Limb (tissue), 2 donors: ENCODE measurements at regions not wholly inside any gene's neighbourhood (a gene's known extent, or its start where the extent isn't known, plus 50 kb on each side); places are given as distances from the start of the nearest gene placed in this dataset.

Source experiments
- DNase-seq, 2 donors: peaks; one replicate each; pipeline ENCODE4 v3.0.0-alpha.2; 2016; ENCODE audit errors: extremely low spot score in 2 of 2

DNA sequence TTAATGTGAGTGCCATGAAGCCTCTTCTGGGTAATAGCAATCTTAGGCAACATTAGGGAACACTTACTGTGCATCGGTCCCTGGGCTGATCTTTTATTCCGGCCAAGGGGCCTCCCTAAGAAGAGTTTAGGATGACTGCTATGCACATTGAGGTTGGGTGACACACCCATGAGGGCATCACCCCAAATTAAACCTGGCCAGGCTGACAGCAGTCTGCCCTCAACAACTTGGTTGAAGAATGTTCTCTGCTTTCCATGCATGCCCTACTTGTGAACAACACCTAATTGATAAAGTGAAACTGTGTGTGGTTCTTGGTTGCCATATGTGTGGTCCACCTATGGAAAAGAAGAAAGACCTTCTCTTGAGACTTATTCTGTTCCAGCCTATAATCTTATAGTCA, 1098.0 kb downstream of the BCL11B start:
- DNase-seq, result no peak

DNA sequence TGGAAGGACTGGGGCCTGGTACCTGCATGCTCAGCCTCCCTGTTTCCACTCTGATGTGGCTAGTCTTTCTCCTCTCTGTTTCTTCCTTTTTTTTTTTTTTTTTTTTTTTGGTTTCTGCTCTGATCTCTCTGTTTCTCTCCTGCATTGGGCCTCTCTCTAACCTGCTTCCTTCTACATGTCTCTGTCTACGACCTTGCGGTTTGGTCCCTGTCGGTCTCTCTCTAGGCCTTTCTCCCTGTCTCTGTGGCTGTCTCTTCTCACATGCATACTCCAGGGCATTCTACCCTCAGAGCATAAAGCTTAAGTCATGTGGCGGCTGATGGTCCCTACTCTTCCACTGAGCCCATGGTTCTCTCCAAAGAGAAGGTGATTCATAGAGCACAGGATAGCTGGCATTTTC, 1096.6 kb downstream of the BCL11B start:
- DNase-seq, result no peak

DNA sequence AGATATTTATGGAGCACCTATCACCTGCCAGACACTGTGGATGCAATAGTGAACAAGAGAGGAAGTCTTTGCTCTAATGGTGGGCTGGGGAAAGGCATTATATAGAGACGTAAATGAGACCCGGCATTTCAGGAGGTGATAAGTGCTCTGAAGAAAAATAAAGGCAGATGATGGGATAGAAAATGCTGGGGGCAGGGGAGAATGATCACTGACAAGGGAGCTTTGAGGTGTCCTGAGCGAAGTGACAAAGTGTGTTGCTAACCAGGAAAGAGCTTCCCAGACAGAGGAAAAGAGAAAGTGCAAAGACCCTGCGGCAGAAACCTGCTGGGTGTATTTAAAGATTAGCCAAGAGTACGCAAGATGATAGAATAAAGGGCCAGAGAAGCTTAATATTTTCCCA, 1096.1 kb downstream of the BCL11B start:
- no peak for DNase-seq

DNA sequence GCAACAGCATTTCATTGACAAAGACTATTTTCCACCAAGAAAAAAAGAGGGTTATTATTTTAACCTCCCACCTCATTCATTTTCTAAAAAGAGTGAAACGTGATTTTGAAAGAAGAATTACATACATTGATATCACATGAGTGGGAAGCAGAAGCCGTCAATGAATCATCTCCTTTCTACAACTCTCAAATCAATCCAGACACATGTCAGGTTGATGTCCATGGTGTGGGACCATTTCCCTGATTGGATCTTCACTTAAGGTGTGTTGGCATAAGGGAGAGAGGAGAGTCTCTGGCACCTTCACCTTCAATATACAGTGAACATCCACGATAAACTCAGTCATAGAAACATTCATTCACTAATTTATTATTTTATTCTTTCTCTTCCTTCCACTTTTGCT, 1095.1 kb downstream of the BCL11B start:
- DNase-seq, result no peak

DNA sequence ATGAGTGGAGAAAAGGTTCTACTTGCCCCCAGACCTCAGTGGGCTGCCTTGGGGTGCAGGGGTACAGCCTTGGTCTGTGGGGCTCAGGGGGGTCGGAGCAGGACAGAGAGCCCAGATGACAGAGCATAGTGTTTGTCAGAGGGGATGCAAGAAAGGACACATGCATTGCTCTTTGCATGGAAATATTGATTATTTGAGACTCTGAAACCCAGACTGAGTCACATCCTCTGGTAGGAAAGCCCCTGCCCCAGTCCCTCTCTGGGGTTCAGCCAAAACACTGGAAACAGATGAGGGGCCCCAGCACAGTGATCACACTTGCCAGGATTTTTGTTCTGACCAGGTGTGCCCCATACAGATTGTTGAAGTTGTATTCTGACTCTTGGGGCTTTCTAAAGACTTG, 1094.4 kb downstream of the BCL11B start:
- no peak for DNase-seq

DNA sequence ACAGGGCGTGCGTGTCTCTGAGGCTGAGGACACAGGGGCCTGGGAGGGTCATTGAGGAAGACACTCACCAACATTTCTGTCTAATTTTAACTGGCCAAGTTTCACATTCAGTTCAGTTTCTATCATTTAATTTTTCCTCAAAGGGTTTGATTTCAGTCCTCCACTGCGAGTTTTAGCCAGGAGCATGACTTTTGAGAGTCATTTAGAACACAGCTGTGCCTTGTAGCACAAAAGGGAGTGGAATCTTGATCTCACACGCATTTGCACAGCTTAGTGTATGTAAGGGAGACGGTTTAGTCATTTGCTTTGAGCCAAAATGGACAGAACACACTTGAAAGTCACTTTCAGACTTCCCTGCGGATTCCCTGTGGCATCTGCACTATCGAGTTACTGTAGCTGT, 1090.8 kb downstream of the BCL11B start:
- no peak for DNase-seq

DNA sequence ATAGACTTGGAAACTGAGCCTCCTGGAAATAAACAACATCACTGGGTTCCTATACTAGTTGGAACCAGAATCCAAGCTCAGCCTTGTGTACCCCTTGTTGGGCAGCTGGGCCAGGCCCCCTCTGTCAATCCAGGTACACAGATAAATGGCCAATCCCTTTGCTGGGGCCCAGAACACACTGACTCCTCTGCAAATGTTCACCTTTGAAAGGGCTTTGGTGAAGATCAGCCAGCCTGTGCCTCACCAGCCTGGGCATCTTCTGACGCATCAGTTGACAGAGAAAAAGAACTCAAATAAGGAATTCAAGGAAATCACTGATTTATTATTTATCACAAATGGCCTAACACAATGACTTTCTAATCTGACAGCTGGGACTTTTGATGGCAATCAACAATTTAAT, 1090.2 kb downstream of the BCL11B start:
- DNase-seq, result no peak

DNA sequence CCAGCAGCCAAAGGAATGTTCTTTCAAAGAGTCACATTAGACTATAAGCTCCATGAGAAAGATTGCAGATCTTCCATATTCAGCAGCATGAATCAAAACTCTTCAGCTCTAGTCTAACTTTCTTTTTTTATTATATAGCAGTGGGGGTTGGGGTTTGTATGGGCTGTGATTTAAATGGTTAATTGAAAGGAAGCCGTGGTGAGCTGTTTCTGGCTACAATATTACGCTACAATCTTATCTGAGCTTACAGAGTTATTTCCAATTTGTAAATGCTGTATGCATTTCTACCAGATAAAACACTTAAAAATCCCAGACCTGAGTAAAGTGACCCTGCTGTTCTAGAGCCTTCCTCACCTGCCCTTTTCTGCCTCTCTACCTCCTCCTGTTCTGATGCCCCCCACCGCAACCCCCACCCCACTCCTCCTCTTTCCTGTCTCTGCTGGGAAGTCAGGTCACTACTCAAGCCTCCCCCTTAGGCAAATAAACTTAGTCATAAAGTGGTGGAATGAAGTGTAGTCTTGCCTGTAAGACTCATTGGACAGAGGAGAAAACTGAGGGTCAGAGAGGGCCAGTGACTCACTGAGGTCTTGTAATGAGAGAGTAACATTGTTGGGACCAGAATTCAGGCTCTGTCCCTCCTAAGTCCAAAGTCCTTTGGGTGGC, 1089.5 kb downstream of the BCL11B start:
- no peak for DNase-seq

DNA sequence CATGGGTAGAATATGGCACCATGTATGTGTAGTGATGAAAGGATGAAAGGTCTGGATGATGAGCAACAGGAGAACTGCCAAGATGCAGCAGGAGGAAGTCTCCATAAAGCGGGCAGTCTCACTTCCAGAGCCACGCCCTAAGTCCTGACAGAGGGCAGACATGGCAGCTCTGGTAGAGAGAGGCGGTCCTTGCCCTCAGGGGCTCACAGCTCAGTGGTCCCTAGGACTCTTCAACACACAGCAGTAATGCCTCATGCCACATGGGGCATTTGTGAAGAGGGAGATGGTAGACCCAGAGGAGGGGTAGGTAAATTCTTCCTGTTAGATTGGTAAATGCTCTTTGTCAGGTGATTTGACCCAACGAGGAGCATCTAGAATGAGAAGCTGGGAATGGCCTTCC, 1088.4 kb downstream of the BCL11B start:
- no peak for DNase-seq

DNA sequence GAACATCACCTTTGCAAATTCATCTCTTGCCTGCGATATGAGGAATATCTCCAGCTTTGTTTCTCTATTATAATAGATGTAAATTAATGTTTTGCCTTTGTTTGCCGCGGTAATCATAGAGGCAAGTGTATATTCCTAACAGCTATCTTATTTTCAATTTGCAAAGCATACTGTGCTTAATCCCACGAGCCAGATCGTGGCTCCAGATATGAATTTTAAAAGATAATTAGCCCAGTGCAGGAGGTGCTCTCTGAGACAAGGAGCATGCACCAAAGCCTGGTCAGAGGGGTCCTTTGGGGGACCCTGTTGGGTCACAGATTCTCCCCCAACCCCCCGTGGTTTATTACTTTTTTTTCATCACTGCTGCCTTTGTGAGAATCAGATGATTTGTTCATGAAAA, 1087.5 kb downstream of the BCL11B start:
- no peak for DNase-seq

DNA sequence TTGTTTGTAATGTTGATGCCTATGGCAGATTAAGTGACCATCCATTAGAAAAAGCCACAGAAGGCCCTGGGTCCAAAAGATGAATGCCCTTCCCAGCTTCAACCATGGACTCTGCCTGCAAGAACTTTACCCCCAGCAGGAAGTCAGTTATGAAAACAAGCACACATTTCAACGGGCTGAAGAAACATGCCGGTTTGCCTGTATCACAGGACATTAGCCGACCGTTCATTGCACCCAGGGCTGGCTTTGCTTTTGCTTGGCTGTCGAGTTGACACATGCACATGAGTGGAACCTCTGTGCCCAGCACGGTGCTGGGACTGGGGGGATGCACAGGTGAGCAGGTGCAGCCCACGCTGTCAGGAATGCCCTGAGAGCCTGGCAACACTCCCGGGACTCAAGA, 1087.0 kb downstream of the BCL11B start:
- no peak for DNase-seq

DNA sequence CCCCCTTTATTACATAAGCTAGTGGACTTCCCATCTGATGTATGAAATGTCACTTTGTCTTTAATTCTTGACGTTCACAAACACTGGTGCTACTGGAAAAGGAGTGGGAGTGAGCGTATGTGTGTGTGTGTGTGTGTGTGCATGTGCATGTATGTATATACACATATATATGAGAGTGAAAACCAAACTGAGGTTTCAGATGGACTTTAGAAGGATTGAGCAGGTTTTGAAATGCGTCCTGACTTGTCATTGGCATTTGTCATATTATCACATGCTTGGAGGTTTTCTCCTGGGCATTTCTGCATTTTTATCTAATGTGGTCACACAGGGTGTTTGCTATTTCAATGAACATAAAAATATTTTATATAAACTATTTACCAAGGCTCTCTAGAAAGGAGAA, 1085.9 kb downstream of the BCL11B start:
- DNase-seq, result no peak

DNA sequence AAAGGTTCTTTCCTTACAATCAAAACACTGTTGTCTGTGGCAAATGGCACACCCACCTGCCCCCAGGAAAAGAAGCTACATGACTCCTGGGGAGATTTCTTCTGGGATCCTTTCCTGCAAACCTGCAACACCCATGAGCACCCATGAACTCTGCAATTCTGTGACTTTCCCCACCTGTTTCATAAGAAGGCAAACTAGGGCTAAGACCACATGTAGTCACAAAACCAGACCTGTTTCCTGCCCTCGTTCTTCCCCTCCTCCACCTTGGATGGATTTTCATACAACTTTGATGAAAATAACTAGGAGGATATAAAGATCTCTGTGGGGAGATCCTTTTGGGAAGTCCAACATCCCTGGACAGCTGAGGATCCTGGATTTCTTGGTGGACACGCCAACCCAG, 1084.7 kb downstream of the BCL11B start:
- no peak for DNase-seq

DNA sequence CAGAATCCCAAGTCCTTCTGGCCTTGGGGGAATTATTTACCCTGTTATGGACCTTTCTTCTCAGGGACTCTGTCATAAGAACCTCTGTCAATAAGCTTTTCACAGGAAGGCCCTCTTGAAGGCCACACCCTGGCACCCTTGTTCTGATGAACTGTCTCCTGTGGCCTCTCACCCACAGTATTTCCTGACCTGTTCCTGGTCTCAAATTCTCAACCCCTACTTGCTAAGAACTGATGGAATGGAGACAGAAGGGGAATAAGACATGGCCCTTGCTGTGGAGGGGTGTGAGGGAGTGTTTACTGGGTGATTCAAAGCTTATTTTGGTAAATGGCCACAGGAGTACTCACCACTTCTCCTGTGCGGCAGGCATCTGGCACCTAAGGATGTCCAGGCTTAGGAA, 1082.9 kb downstream of the BCL11B start:
- no peak for DNase-seq

DNA sequence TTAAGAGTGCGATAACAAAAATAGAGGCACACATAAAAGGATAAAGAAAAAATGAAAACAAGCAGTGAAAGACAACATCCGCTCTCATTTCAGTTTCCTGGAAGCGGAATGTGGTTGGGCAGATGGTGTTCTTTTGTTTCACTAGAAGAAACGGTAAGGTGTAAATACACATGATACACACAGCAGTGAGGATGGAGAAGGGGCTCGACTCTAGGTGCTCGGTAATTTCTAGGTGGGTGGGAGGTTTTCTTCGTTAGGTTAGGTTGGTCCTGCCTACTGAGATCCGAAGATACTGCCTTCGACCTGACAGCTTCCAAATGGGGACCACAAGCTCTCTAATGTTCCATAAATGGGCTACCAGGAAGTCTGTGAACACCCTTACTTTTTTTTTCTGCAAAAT, 1082.5 kb downstream of the BCL11B start:
- DNase-seq, result no peak

DNA sequence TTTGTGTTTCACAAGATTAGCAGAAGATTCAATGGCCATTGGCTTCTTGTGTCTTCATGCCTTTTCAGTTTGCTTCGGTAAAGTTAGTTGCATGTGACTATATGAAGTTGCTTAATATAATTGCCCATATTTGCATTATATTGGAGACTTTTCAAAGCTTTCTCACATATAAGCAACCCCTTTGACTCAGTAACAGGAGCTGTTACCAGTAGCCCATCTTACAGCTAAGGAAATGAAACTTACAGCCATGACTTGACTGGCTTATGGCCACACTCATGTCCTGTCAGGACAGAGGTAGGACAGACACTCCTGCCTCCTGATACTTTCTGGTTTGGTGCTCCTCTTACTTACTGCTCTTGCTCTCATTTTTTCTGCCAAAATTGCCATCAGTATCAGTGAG, 1082.1 kb downstream of the BCL11B start:
- DNase-seq, result no peak

DNA sequence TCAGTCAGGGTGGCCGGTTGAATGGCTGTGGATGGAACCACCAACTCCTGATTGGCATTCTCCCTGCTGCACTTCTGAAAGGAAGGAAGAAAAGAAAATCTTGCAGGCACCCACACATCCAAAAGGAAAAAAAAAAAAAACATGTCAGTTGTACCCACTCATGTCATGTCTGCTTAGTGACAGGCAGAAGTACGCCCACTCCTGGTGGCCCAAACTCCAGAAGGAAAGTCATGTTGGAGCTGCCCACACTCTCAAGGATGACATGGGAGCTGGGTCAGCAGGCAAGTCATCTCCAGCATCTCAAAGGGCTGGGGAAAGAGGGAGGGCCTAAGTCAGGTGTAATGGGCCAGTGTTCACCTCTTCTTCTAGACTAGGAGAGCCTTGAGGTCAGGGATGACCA, 1079.1 kb downstream of the BCL11B start:
- DNase-seq, result no peak

DNA sequence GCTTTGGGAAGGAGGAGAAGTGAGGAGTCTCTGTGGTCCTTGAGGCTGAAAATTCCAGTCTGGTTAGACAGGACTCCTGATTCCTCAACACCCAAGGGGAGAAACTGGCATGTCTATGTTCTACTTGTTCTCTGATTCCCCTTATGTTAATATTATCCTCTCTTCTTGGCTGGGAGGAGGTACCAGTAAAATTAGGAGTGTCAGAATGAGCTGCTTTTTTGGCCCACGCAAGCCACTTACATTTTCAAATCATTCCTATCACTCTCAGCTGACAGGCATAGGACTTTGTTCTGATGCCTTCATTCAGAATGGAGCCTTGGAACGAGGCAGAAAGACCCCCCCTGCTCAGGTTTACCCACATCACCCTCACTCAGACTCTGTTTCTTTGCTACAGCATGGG, 1077.2 kb downstream of the BCL11B start:
- DNase-seq, result no peak

DNA sequence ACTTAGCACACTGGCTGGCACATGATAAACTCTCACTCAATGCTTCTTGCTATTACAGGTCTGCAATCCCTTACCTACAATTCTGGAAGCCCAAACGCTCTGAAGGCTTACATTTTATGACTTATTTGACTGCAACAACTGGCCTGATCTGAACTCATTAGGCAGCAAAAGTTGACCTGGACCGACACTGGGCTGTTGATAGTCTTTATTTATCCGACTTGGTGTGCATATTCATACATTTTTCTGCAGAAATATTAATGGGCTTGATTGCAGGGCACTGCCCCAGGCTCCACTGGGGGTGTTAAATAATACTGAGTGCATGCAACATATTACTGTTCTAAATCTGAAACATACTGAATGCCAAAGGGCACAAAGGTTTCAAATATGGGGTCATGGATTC, 1076.7 kb downstream of the BCL11B start:
- DNase-seq, result no peak

DNA sequence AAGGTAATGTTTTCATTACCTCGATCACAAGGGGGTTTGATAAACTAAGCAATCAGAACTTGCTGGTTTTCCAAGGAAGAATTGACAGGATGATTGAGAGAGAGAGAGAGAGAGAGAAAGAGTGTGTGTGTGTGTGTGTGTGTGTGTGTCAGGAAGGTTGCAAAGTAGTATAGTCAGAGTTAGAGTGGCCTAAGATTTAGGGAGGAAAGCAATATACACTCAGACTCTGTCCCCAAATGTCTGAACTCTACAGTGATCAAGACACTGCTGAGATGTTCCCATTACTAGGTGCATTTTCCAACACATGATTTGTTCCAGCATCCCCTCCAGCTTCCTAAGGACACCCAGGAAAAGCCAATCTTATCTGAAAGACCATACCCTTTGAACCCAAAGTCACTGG, 1074.1 kb downstream of the BCL11B start:
- DNase-seq, result no peak

DNA sequence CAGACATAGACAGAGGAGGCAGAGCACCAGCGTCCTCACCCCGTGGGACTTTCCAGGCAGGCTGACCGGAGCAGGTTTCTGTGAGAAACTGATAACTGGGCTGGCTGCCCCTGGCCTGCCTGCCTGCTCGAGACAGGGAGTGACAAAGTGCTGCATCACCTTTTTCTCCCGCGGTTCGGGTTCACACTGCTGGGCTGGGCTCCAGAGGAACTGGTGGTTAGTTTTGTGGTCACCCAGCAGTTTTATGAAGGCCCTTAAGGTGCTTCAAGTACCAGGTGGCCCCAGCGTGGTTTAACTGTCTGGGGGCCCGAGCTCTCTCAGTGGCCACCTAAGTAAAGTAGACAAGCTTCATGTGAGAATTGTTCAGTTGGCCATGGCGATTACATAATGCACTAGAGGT, 1073.6 kb downstream of the BCL11B start:
- DNase-seq, result no peak

DNA sequence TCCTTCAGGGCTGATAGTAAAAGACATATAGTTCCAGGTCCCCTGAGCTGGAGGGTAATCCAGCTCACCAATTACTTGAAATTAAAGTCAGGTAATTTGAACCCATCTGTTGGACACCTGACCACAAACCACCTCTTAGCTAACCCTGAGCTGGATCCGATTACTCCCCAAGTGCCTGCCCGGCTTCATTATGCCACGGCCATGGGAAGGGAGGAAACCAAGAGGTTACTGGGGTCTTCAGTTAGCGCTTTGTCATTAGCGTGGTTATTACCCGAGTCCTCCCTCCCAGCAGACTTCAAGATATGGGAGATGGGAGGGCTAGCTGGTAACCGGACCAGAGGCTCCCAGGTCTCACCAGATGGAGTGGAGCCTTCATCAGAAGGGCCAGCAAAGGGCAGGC, 1071.4 kb downstream of the BCL11B start:
- no peak for DNase-seq

DNA sequence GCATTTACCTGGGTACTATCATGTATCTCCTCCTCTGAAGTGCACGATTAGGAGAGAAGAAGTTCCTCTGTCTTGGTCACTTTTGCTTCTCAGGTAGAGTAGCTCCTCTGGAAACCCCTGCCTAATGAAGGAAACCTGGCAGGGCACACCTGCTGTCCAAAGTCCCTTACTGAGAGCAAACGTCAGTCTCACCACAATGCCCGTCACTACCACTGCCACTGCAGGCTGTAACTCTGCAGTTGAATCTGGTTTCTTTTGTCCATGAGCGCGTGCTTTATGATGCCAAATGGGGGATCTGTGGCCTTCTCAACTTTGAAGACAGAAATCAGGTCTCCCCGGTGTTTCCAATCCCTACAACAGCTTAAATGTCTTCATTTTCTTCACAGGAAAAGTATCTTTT, 1068.6 kb downstream of the BCL11B start:
- no peak for DNase-seq

DNA sequence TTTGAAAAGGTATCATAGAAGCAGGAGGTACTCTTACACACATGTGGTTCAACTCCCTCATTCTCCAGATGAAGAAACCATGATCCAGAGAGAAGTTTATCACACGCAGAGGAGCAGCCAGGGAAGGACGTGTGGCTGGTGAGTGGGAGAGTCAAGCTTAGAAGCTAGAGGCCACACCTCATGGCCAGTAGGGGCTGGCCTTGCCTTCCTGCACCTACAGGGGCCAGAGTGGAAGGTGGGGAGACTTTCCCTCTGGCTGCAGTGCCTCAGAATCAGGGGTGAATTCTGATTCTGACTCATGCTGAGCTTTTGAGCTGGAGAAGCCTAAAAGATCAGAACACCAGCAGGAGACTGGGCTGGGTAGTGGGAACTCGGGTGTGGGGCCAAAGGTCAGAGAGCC, 1067.9 kb downstream of the BCL11B start:
- no peak for DNase-seq
